GM19240 (cell line): ENCODE measurements at regions not wholly inside any gene's neighbourhood (a gene's known extent, or its start where the extent isn't known, plus 50 kb on each side); places are given as distances from the start of the nearest gene placed in this dataset.

Experiments
- DNase-seq: peaks from one replicate; pipeline ENCODE4 v3.0.0; 2011; ENCODE audit warnings: low spot score; ENCODE audit not compliant: insufficient read length

DNA sequence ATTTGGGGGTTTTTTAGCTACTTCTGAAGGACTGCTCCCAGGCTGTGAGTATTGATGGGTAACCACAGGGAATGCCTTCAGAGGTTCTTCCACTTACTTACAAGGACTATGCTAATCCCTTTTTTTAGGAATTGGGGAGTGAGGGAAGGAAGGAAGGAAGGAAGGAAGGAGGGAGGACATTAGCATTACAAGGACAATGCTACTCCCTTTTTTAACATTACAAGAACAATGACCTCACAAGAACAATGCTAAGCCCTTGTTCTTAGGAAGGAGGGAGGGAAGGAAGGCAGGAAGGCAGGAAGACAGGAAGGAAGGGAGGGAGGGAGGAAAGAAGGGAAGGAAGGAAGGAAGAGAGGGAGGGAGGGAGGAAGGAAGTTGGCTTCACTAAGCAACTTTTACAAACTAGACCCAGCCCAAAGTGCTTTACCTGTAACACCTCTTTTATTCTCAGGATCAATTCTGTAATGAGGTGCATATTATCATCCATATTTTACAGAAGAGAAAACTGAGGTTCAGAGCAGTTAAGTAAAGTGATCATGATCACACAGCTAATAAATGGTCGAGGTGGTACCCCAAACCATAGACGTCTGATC is 446.8 kb upstream of the JARID2 start:
- DNase-seq: no peak

DNA sequence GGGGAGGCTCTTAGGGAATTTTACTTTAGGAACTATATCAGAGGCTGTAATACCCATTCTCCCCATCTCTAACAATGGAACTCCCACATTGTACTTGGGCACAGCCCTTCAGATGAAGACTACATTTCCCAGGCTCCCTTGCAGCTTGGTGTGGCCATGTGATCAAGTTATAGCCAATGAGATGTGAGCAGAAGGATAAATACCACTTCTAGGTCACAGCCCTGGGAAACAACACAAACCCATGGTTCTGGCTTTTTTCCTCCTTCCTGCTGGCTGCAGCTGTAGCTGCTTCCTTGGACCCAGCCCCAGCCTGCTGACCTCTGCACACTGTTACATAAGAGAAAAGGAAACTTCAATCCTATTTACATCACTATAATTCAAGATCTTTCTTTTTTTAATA is 445.9 kb upstream of the JARID2 start:
- no peak for DNase-seq

DNA sequence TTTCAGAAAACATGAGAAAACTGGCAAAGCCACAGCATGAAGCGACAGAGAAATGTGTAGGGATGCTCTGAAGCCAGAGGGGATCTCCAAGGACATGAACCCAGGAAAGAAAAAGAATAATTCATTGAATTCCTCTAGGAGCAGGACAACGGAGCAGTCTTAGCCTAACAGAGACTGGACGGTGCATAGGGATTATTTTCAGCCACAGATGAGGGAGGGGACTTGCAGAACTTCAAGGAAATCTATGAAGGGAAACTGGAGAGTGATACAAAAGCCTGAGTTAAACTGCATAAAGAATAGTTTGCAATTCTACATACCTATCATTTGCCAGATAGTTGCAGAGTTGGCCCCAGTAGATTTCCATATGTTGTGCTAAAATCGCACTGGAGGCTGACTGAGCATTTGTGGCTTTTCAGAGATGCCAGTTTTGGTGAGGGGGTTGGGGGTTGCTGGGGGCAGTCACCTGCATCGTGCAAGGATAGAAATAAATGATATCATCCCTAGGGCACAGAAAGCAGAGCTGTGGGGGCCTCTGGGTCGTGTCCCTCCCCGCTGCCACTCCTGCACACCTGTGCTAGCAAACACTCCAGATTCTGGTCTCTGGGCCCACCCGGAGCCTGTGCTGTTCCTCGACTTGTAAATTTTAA is 443.2 kb upstream of the JARID2 start:
- no peak for DNase-seq

DNA sequence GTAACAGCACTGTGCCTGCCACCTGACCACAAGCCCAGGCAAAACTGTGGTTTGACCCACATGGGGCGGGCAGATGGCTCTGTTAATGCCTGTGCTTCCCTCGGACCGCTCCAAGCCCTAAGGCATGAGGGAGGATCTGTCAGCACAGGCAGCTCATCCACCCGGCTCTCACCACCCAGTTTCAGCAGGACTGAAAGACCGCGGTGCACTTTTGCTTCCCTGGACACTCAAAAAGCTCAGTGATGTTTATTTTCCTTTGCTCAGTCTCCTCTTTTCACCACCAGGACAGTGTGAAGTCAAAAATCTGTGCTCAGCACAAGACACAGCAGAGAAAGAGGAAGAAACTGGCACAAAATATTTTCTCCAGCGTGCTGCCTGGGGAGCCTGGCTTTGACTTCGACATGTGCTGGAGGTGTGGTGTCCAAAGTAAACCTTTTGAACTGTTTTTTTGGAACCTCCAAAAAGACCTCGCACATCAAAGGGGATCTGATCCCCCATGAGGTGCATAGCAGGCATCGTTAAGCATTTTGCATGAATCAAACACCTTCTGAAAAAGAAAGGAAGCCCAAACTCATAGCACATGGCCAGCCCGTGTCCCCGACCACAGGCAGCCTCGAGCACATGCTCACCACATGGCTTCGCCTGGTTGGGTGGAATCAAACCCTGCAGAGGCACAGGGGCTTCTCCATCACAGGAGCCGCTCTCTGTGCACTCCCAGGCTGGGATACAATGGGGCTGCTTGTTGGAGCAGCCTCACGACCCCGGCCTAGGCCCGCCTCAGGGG is 441.7 kb upstream of the JARID2 start:
- DNase-seq: no peak

DNA sequence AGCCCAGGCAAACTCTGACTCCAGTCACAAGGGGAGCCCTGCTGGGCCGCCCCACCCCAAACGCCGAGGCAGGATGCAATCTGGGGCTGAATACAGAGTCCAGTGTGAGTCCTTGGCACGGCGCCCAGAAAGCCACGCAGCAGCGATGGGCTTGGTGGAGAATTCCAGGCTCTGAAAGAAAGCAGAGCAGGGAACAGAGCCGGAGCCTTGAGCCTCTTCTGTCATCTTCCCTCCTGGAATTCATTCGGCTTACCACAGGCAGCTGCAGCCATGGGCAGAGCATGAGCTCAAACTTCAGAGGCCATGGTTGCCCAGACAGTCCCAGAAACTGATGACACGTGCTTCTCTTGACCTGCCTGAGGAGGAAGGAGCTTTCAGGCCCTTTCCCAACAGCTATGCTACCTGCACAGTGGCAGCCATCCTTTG is 441.1 kb upstream of the JARID2 start:
- DNase-seq: no peak

DNA sequence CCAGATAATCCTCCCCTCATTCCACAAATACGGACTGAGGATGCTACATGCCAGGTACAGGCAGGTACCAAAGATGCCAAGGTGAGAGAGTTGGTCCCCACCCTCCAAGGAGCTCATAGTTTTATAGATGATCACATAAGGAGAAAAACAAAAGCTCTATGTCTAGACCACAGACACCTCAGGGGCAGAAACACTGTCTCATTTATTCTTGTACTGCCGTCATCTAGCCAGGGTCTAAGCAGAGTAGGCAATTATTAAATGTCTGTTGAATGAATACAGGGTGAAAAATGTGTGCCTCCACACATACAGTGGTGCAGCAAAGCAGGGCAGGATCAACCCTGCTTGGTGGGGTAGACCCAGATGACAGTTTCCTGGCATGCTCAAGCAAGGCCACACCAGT is 439.8 kb upstream of the JARID2 start:
- no peak for DNase-seq

DNA sequence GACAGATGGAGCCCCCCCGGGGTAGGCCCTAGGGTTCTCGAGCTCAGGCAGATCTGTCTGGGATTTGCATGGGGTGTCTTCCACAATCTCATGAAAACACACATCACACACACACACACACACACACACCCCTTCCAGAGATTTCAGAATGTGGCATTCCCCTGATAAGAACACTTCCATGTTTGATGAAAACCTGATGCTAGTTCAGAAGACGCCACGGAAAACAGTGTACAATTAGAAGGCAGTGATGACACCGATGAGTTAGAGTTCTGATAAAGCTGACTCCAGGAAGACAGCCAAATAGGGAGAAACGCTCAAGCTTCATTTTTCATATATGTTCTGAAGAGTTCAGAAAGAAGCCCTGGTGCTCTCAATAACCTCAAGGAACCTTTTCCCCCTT is 438.7 kb upstream of the JARID2 start:
- DNase-seq: no peak

DNA sequence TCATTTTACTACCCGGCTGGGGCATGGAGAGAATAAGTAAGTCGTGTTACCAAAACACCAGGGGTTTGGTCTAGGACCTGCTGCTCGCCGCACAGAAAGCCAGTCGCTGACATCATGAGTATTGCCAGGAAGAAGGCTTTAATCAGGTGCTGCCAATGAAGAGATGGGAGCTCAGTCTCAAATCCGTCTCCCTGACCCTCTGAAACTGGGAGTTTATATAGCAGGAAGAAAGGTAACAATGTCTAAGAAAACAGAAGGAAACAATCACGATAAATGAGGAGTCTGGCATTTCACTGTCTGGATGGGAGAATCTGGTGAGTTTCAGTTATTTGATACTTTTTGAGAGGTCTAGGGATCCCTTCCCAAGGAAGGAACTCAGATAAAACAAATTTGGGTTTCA is 437.9 kb upstream of the JARID2 start:
- no peak for DNase-seq

DNA sequence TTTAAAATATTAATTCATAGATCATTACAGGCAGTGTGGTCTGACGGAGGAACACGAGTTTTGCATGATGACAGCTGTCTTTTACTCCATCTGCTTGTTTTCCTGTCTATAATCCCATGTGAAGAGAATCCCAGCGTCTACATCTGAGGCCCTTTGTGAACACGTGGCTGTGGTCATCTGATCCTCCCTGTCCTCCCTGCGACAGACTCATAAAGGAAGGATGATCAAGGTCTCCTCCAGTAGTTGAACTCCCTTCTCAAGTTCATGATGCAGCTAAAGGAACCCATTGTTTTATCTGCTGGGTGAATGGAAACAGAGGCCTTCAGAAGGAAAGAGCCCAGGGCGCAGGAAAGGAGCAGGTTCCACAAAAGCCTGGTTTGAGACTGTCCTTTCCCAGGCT is 435.8 kb upstream of the JARID2 start:
- no peak for DNase-seq

DNA sequence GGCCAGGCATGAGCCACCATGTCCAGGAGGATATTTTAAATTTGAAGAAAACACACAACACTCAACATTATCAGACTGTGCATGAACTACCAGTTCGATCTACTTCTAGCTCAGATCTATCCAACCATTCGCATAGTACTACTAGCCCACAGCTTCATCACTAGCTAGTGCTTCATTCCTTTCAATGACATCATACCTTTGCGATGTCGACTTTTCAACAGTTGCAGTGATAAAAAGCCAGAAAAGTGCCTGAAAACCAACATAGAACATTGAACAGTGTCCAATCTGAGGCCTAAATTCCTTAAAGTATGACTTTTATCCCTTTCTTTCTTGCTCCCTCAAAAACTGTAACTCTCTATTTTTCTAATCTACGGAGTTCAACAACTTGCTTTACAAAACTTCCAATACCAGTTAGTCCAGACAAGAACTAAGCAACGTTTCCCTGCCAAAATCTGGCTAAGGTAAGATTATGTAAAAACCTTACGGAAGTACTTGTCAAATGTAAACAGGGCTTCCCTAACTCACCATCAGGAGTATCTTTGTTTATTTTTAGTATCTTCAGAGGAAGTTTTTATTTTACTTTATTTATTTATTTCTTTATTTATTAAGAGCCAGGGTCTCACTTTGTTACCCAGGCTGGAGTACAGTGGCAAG is 434.0 kb upstream of the JARID2 start:
- no peak for DNase-seq

DNA sequence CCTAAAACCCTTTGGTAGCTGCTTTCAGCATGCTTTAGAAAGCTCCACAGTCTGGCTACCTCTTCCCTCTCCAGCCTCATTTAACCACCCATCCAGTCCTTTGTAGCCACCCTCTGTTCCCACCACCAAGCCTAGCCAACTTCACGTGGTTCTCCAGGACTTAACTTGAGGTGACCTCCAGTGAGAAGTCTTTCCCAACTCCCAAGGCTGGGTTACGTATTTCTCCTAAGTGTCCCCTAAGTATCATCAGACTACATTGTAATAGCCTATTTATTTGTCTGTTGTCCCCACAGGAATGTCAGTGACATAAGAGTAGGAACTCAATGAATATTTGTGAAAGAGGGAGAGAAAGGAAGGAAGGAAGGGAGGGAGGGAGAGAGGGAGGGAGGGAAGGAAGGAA is 431.9 kb upstream of the JARID2 start:
- no peak for DNase-seq

DNA sequence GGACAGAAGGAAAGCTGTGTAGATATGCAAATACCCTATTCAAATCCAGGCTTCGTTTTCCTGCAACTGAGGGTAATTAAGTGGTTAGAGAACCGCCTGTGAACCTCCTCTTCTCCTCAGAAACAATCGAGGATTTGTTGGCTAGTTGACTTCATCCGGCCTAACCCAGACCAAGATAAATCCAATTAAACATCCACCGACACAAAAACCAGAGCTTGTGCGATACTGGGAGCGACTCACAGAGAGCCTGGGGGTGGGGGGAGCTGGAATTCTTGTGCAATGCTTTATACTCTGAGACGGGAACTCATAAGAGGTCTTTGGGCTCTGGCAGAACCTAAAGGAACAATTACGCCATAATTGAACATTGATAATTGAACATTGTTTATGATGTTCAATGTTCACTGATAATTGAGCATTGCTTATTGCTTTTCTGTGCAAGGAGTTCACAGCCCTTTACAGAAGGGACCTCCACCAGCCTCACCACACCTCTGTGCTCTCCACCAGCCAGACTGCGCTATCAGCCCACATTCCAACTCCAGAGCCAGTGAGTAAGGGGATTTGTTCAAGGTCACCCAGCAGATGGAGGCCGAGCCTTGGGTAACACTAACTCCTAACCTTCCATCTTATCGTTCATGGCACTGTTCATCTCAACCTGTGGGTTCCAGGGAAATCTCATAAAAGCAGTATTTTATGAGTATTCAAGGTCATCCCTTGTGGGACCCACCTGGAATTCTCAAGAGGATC is 429.6 kb upstream of the JARID2 start:
- no peak for DNase-seq

DNA sequence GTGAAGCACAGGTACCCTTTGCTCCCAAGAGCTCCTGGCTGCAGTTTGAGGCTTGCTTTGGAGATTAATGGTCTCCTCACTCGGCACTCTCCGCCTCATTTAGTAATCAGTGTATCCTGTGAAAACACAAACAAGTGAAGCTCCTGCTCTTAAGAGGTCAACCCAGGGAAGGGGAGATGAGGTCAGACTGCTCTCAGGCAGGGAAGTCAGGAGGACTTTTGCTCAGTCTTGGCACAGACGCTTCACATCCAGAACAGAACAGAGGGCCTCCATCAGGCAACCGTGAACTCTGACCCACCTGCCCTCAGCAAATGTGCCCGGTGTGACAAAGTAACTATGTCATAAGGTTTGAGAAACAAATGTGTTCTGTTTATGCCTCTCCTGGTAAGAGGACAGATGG is 428.8 kb upstream of the JARID2 start:
- DNase-seq: no peak

DNA sequence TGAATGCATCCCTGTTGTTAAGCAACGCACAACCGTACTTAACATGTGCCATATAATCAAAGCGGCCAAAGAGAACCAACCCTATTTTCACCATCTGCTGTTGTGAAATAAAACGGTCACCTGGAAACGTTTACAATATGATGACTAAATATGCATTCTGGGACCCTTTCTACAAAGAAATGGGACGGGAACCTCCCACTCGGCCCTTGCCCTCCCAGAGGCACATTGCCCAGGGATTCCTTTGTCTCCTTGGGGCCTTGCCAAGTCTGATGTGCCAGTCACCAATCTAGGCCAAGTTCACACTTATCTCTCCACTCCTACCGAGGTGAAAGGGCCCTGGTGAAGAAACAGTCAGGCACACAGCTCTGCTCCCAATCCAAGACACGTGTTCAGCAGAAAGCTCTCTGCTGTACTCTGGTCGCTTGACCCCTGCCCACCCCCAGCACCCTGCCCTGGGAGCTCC is 427.4 kb upstream of the JARID2 start:
- DNase-seq: no peak

DNA sequence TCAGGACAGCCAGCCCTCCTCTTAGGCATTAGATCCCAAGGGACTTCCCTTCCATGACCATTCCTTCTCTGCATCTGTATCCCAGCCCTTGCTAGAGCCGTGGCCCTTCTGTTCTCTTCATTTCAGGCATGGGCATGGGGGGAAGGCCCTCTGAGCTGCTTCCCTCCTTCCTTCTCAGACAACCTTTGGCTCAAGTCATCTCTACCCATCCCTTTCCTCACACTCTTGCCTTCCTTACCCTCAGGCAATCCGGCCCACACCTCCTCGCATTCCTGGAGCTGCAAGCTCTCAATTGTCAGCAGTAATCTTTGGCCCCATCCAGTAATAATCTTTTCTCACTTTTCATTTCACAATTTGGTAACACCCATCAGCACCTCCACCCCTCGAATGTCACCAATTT is 426.9 kb upstream of the JARID2 start:
- DNase-seq: no peak

DNA sequence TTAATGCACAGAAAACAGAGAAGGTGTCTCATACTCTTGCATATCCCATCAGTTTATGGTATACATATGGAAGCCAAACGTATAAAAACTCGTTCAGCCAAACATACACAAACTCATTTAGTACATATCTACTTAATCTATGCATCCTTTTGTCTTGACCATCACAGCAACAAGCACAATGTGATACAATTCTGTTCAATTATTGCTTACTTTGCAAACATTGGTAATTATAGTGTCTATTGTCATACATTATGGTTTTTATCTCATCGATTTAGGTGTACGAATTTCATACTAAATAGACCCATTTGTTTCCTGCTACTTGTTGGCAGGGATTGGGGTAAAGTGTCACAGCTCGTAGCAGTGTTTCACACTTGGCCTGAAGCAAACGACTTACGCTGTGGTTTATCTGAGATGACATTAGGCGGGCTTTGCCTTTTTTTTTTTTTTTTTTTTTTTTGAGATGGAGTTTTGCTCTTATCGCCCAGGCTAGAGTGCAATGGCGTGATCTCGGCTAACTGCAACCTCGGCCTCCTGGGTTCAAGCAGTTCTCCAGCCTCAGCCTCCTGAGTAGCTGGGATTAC is 425.9 kb upstream of the JARID2 start:
- no peak for DNase-seq

DNA sequence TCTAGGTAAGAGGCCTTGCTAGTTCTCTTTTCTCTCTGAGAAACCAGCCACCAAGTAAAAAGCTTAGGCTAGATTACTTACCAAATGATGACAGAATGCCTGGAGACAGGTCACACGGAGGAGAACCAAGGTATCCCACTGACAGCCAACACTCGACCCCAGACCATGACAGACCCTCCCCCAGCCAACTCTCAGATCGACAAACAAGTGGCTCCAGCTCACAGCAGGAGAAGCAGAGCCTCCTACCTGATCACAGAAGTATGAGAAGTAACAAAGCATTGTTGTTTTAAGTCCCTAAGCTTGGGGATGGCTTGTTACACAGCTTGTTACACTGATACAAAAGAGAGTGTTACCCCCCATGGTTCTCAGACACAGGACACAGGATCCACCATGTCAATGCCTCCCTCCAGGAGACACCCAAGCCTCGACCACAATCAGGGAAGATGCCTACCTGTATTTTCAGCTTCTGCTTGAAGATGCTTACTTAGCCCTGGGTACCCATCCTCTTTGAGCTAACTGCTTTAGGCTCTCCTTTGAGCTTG is 423.8 kb upstream of the JARID2 start:
- no peak for DNase-seq

DNA sequence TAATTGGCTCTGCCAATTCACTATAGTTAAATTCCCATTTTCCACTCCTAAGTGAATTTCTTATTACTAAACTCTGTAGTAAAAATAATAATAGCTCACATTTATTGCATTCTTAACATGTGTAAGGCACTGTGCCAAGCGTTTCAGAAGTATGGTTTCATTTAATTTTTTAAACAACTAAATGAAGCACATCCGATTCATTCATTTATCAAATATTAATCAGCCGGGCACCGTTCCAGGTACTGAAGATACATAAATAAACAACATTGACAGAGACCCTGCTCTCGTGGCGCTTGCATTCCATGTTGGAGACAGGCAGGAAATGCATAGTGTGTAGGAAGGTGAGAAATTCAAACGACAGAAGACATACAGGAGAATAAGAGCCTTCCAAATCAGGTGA is 423.2 kb upstream of the JARID2 start:
- no peak for DNase-seq

DNA sequence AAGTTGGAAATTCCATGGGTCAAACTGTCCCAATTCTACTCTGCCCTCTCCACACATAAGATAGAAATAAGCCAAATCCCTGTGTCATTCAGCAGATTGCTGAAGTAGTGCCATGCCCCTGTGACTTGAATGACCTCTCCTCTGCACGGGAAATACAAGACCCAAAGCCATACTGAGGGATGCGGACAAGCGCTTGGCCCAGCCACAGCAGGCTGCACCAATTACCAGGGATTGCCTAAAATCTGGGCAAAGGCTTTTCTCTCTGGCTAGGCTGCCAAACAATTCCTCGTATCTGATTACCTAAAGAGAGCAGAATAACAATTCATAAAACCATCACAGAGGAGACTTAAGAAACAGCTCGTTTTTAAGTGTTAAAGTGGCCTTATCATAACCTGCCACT is 421.8 kb upstream of the JARID2 start:
- no peak for DNase-seq

DNA sequence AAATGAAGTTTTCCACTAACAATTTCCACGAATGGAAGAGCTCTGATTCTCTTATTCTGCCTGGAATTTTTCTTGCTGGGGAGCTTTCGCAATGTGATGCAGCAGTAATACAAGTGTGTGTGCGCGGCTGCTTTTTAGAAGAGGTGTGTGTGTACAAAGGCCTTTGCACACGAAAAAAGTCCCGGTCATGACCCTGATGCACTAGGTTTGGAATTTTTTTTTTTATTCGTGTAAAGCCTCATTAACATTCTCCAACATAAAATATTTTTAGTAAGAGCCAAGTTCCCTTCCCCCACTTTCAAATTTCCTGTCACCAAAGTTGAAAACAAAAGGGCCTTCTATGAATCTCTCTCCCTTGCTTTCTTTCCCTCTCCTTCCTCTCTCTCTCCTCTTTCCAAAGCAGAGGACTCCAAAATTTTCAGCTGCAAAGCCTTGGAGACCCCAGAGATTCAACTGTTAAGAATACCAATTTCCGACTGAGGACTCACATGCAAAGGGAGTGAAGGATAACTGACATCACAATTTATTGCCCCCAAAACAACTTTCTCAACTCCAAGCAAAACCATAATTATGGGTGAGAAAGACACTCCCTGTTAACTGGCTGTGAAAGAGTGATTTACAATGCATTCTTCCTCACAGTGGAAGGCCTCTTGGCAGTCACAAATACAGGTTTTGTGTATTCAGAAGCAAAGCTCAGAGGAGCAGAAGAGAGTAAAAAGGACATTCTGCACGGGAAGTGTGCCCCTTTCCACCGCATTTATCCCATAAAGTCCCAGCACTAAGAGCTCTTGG is 421.2 kb upstream of the JARID2 start:
- DNase-seq: no peak
